Lower leg skin (tissue), 4 donors: ENCODE measurements at regions not wholly inside any gene's neighbourhood (a gene's known extent, or its start where the extent isn't known, plus 50 kb on each side); places are given as distances from the start of the nearest gene placed in this dataset.
A peak's percentile ranks its signal among the peaks of the same experiment; 100 is the strongest.

ENCODE experiments used
- DNase-seq, 2 donors: peaks; one replicate each; pipeline ENCODE4 v3.0.0-alpha.2; 2019; ENCODE audit warnings: low spot score in 2 of 2
- H3K4me3 ChIP-seq: fragments of 200-600 bp; sonication (generic); 2 replicates; pipeline ENCODE4 v1.5.1; 2017; ENCODE audit warnings: mild to moderate bottlenecking, low read depth; ENCODE audit not compliant: poor library complexity, severe bottlenecking
- POLR2A ChIP-seq, 2 donors: fragments of 450-650 bp; IDR thresholded peaks; one replicate each; pipeline ENCODE4 v1.6.1; 2016 to 2017; ENCODE audit warnings: antibody characterized with exemption in 2 of 2, mild to moderate bottlenecking in 1 of 2, moderate library complexity in 1 of 2
- WGBS, 2 donors: methylation state at CpG; one replicate each; pipeline ENCODE4 v1.1.5; 2018; 5-methylcytosine and 5-hydroxymethylcytosine counted together
- intact Hi-C: fragments of 100-400 bp; cut with DNase I; formaldehyde crosslinking; loops from one replicate; pipeline ENCODE4 v1.15.0; 2023; ENCODE audit warnings: low total_unique reads
- TF ChIP-seq, protein P1 (sequence below), 3 donors: fragments of 450-650 bp; IDR thresholded peaks; one replicate each; pipeline ENCODE4 v1.5.1; 2016; ENCODE audit warnings: antibody characterized with exemption in 3 of 3, mild to moderate bottlenecking in 3 of 3, moderate library complexity in 2 of 3

DNA sequence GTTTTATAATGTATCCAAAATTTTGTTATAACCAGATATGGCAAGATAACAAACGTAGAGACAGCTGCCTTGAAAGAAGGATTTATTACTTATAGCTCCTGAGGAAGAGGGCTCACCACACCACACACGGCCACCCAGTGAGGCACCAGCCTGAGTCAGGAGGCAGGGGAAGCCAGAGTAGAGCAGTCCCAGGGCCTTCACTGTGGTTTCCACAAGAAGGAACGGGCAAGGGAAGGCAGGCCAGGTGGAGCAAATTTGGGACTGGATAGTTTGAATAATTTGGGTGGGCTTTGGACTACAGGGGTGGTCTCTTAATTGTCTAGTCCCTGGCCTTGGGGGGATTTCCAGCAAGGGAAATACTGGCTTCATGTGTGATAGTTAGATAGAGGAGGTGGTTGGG, 72.5 kb downstream of the RRAGC start:
- DNase-seq: peak in 1 of 2 donors; percentile 25
- no peak overlapping the region for H3K4me3 ChIP-seq
- 74 to 93% methylated on average over 3 of the region's 3 CpGs for WGBS, 2 donors
- TF ChIP-seq POLR2A (IDR thresholded peaks at IDR 0.05): no peak
- TF ChIP-seq, protein P1, sequence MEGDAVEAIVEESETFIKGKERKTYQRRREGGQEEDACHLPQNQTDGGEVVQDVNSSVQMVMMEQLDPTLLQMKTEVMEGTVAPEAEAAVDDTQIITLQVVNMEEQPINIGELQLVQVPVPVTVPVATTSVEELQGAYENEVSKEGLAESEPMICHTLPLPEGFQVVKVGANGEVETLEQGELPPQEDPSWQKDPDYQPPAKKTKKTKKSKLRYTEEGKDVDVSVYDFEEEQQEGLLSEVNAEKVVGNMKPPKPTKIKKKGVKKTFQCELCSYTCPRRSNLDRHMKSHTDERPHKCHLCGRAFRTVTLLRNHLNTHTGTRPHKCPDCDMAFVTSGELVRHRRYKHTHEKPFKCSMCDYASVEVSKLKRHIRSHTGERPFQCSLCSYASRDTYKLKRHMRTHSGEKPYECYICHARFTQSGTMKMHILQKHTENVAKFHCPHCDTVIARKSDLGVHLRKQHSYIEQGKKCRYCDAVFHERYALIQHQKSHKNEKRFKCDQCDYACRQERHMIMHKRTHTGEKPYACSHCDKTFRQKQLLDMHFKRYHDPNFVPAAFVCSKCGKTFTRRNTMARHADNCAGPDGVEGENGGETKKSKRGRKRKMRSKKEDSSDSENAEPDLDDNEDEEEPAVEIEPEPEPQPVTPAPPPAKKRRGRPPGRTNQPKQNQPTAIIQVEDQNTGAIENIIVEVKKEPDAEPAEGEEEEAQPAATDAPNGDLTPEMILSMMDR (IDR thresholded peaks at IDR 0.05): no peak
- intact Hi-C loops: no loop called here

DNA sequence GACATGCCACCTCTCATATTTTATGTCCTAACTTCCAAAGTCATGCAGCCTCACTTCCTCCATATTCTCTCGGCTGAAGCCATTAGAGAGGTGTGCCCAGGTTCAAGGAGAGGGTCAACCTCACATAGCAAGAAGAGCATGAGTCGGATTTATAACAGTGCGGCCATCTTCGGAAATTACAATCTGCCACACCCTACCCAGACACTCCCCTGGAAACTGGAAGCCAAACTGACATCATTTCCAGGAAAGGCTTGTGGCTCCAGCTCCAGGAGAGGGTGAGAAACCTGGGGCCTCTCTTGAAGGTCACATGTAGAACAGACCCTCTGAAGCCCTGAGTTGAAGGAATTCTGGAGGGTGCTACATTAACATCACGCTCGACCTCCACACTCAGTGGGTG, 73.5 kb downstream of the RRAGC start:
- no peak for TF ChIP-seq POLR2A (IDR thresholded peaks at IDR 0.05)
- TF ChIP-seq, protein P1 (IDR thresholded peaks at IDR 0.05): no peak
- WGBS, 2 donors: 69 to 78% methylated on average over 6 of the region's 6 CpGs
- DNase-seq: peak in 1 of 2 donors; percentile 23
- intact Hi-C loops: no loop called here
- H3K4me3 ChIP-seq: no peak overlapping the region

DNA sequence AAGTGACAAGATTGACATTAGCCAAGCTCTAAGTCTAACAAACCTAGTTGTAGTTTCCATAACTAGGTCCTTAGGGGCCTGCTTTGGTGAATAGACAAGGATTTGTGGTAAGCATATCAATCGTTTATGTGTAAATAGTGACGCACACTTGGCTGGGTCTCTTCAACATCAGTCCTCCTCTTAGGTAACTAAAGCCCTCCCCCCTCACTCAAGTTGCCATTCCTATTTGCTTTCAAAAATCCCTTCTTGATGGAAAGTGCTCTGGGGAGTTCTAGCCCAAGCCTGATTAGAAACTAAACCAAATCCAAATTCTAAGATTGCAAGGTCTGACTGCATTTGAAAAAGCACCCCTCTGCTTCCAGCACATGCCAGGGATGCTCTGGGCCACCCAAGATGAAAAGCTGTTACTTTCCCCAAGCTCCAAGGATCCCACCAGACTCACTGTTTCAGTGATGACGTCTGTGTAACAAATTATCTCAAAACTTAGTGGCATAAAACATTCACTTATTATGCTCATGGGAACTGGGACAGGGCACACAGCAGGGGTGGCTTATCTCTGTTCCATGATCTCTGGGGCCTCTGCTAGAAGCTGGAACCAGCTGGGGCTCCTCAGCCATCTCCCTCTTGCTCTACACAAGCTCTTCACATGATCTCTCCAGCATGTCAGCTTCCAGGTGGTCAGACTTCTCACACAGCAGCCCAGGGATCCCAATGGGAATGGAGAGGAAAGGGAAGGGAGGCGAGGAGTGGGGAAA, 74.1 kb downstream of the RRAGC start:
- no peak overlapping the region for H3K4me3 ChIP-seq
- peak in 1 of 2 donors; percentile 40 for DNase-seq
- WGBS, 2 donors: 65 to 82% methylated on average over 4 of the region's 4 CpGs
- intact Hi-C loops: loop anchor here (2.0 kb wide), 1 partner anchor 57 kb away; no protein-coding TSS in a partner anchor
- no peak for TF ChIP-seq POLR2A (IDR thresholded peaks at IDR 0.05)
- TF ChIP-seq, protein P1 (IDR thresholded peaks at IDR 0.05): no peak

DNA sequence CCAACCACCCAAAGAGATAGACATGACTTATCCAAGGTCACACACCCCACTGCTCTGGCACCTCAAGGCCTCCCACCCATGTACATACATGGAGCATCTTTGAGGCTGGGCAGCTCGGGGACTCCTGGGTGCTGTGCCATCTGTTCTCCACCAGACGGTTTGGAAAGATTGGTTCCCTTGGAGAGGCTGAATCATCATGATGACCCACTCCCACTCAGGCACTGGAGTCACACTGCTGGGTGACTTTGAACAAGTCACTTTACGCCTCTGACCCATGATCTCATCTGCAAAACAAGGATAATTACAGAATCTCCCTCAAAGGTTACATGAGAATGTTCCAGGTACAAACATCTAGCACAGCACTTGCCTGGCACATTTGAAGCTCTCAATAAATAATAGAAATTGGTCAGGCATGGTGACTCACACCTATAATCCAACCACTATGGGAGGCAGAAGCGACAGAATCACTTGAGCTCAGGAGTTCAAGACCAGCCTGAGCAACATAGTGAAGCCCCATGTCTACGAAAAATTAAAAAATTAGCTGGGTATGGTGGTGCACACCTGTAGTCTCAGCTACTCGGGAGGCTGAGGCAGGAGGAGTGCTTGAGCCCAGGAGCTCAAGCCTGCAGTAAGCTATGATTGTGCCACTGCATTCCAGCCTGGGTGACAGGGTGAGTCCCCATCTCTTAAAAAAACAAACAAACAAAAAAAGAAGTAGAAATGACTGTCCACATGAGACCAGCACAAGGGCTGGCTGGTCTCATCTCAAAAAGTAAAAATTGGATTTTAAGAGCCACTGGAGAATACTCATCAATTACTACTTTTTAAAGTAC, 74.9 kb downstream of the RRAGC start:
- 83 to 90% methylated on average over 6 of the region's 6 CpGs for WGBS, 2 donors
- peak in 1 of 2 donors; percentile 43 for DNase-seq
- TF ChIP-seq POLR2A (IDR thresholded peaks at IDR 0.05): no peak
- TF ChIP-seq, protein P1 (IDR thresholded peaks at IDR 0.05): no peak
- intact Hi-C loops: loop anchor here (2.0 kb wide), 1 partner anchor 56 kb away; no protein-coding TSS in a partner anchor
- H3K4me3 ChIP-seq: no peak overlapping the region

DNA sequence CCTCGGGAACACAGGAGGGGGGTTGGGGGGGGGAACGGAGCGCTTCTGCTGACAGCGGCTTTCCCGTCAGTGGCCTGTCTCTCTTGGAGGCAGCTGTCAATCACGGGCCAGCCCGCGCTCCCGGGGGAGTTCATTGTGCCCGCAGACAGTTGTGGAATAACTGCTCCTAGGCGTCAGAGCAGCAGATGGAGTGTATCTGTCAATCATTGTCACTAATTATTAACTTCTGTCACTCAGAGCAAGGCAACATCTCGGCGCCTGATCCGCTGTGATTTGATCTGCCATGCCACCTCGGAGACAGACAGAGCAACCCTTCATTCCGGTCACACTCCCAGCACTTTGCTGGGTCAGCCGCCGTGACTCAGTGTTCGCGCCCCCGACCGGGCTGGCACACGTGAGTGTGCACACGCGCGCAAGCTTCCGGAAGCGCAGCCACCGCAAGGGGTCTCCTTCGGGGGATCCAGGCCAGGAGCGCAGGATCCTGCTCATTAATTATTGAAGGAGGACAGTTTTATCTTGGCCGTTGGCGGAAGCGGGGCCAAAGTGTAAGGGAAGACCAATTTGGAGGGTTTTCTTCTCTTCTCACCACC, 75.8 kb downstream of the RRAGC start:
- DNase-seq: peak in 1 of 2 donors; percentile 70
- no peak overlapping the region for H3K4me3 ChIP-seq
- intact Hi-C loops: loop anchor here (2.0 kb wide), 1 partner anchor 55 kb away; no protein-coding TSS in a partner anchor
- TF ChIP-seq POLR2A (IDR thresholded peaks at IDR 0.05): no peak
- TF ChIP-seq, protein P1 (IDR thresholded peaks at IDR 0.05): no peak
- WGBS, 2 donors: 35 to 36% methylated on average over 34 of the region's 34 CpGs
